ENCODE measurements at regions not wholly inside any gene's neighbourhood (a gene's known extent, or its start where the extent isn't known, plus 50 kb on each side); places are given as distances from the start of the nearest gene placed in this dataset.
"Not testable (repeated sequence)": the region's sequence is repeated elsewhere in the genome, so short reads cannot be mapped to it uniquely, and the experiment has no call there.

- H3K27ac ChIP-seq (ENCODE audit: low read length): no peak overlapping the region
- H2AFZ ChIP-seq (ENCODE audit: low read depth, low read length): no peak overlapping the region
- TF ChIP-seq REST (IDR thresholded peaks at IDR 0.05; ENCODE audit: borderline replicate concordance) (no peak), TAF1 (IDR thresholded peaks at IDR 0.05; ENCODE audit: low read depth) (no peak), EZH2 (IDR thresholded peaks at IDR 0.05; ENCODE audit: borderline replicate concordance, insufficient read depth, low read length, poor library complexity, severe bottlenecking) (no peak), POLR2AphosphoS5 (IDR thresholded peaks at IDR 0.05) (no peak), EP300 (conservative IDR thresholded peaks at IDR 0.05; ENCODE audit: poor library complexity, severe bottlenecking) (no peak), MXI1 (conservative IDR thresholded peaks at IDR 0.05; ENCODE audit: poor library complexity, severe bottlenecking) (no peak), SMC3 (conservative IDR thresholded peaks at IDR 0.05; ENCODE audit: poor library complexity) (no peak), CTCF (IDR thresholded peaks at IDR 0.05; ENCODE audit: poor library complexity, severe bottlenecking) (no peak), RAD21 (conservative IDR thresholded peaks at IDR 0.05) (no peak)
- H3K4me3 ChIP-seq (ENCODE audit: low read length): no peak overlapping the region
- peaks cover 6% of the 10 kb centered on the region for H3K9me3 ChIP-seq (ENCODE audit: low read length)
- H4K20me1 ChIP-seq (ENCODE audit: insufficient read depth): no peaks in the 10 kb centered on the region
- H3K9ac ChIP-seq (ENCODE audit: low read length): no peak overlapping the region
- no peaks in the 10 kb centered on the region for H3F3A ChIP-seq (ENCODE audit: insufficient read depth, low read length, poor library complexity, severe bottlenecking)
- H3K9me2 ChIP-seq (ENCODE audit: insufficient read depth, low read length): no peaks in the 10 kb centered on the region
- H3K79me2 ChIP-seq (replicated peaks; ENCODE audit: insufficient read depth, low read length): no peaks in the 10 kb centered on the region
- H3K4me2 ChIP-seq (ENCODE audit: low read length): no peak overlapping the region
- H3K27me3 ChIP-seq (ENCODE audit: insufficient read depth, low read depth, low read length): no peaks in the 10 kb centered on the region
- no peaks in the 10 kb centered on the region for H3K36me3 ChIP-seq (ENCODE audit: insufficient read depth, low read length)
Measured at GRCh38 chr5:90084342-90084741, 325.2 kb downstream of the CETN3 start.

GRCh38 chr5:90073026-90073570 is 336.5 kb downstream of the CETN3 start:
- not testable (repeated sequence) for H3K9me2 ChIP-seq (ENCODE audit: insufficient read depth, low read length); H3K4me3 ChIP-seq (ENCODE audit: low read length); H3K79me2 ChIP-seq (replicated peaks; ENCODE audit: insufficient read depth, low read length); H3K4me2 ChIP-seq (ENCODE audit: low read length); H3K9ac ChIP-seq (ENCODE audit: low read length); H2AFZ ChIP-seq (ENCODE audit: low read depth, low read length); H3K27ac ChIP-seq (ENCODE audit: low read length); H4K20me1 ChIP-seq (ENCODE audit: insufficient read depth); H3K36me3 ChIP-seq (ENCODE audit: insufficient read depth, low read length); H3K27me3 ChIP-seq (ENCODE audit: insufficient read depth, low read depth, low read length); H3K9me3 ChIP-seq (ENCODE audit: low read length); H3F3A ChIP-seq (ENCODE audit: insufficient read depth, low read length, poor library complexity, severe bottlenecking)

- no peak overlapping the region for H3K4me3 ChIP-seq (ENCODE audit: low read length)
- H3K27ac ChIP-seq (ENCODE audit: low read length): no peak overlapping the region
- no peak for TF ChIP-seq MXI1 (conservative IDR thresholded peaks at IDR 0.05; ENCODE audit: poor library complexity, severe bottlenecking)
- no peak for TF ChIP-seq TAF1 (IDR thresholded peaks at IDR 0.05; ENCODE audit: low read depth)
- TF ChIP-seq RAD21 (conservative IDR thresholded peaks at IDR 0.05): no peak
- TF ChIP-seq SMC3 (conservative IDR thresholded peaks at IDR 0.05; ENCODE audit: poor library complexity): no peak
- TF ChIP-seq CTCF (IDR thresholded peaks at IDR 0.05; ENCODE audit: poor library complexity, severe bottlenecking): no peak
- no peak for TF ChIP-seq POLR2AphosphoS5 (IDR thresholded peaks at IDR 0.05)
- TF ChIP-seq EZH2 (IDR thresholded peaks at IDR 0.05; ENCODE audit: borderline replicate concordance, insufficient read depth, low read length, poor library complexity, severe bottlenecking): no peak
- no peak for TF ChIP-seq EP300 (conservative IDR thresholded peaks at IDR 0.05; ENCODE audit: poor library complexity, severe bottlenecking)
- TF ChIP-seq REST (IDR thresholded peaks at IDR 0.05; ENCODE audit: borderline replicate concordance): no peak
- H3K36me3 ChIP-seq (ENCODE audit: insufficient read depth, low read length): no peaks in the 10 kb centered on the region
- no peak overlapping the region for H2AFZ ChIP-seq (ENCODE audit: low read depth, low read length)
- H3K9ac ChIP-seq (ENCODE audit: low read length): no peak overlapping the region
- no peaks in the 10 kb centered on the region for H3K27me3 ChIP-seq (ENCODE audit: insufficient read depth, low read depth, low read length)
- H3K4me2 ChIP-seq (ENCODE audit: low read length): no peak overlapping the region
- H3K9me3 ChIP-seq (ENCODE audit: low read length): no peaks in the 10 kb centered on the region
- no peaks in the 10 kb centered on the region for H3F3A ChIP-seq (ENCODE audit: insufficient read depth, low read length, poor library complexity, severe bottlenecking)
- no peaks in the 10 kb centered on the region for H3K79me2 ChIP-seq (replicated peaks; ENCODE audit: insufficient read depth, low read length)
- H3K9me2 ChIP-seq (ENCODE audit: insufficient read depth, low read length): no peaks in the 10 kb centered on the region
- H4K20me1 ChIP-seq (ENCODE audit: insufficient read depth): no peaks in the 10 kb centered on the region
Measured at GRCh38 chr5:90071656-90072055, 337.9 kb downstream of the CETN3 start.

All from neural cell (in vitro differentiated cells).